H9 (cell line): ENCODE measurements at regions not wholly inside any gene's neighbourhood (a gene's known extent, or its start where the extent isn't known, plus 50 kb on each side); places are given as distances from the start of the nearest gene placed in this dataset.

Experiments used
- DNase-seq: peaks from one replicate; pipeline ENCODE4 v3.0.0-alpha.2; 2017
- H2AFZ ChIP-seq: one replicate; pipeline ENCODE4 v1.6.1; 2013; ENCODE audit warnings: mild to moderate bottlenecking, low read length, control low read depth, moderate library complexity
- H2AK5ac ChIP-seq: 2 replicates; pipeline ENCODE4 v1.6.1; 2013; ENCODE audit warnings: low read length, control low read depth, mixed read lengths; ENCODE audit not compliant: insufficient read length
- H2BK120ac ChIP-seq: one replicate; pipeline ENCODE4 v1.6.1; 2013; ENCODE audit warnings: low read depth, mild to moderate bottlenecking, low read length, control low read depth, inconsistent platforms; ENCODE audit not compliant: poor library complexity, severe bottlenecking
- H2BK12ac ChIP-seq: 2 replicates; pipeline ENCODE4 v1.6.1; 2013; ENCODE audit warnings: low read length, control low read depth, mixed read lengths, low read depth; ENCODE audit not compliant: insufficient read length
- H2BK15ac ChIP-seq: 2 replicates; pipeline ENCODE4 v1.6.1; 2013; ENCODE audit warnings: low read depth, low read length, control low read depth
- H2BK20ac ChIP-seq: one replicate; pipeline ENCODE4 v1.6.1; 2013; ENCODE audit warnings: low read depth, mild to moderate bottlenecking, low read length, control low read depth, inconsistent platforms; ENCODE audit not compliant: poor library complexity, severe bottlenecking
- H2BK5ac ChIP-seq: 2 replicates; pipeline ENCODE4 v1.6.1; 2013; ENCODE audit warnings: low read length, control low read depth, mixed read lengths; ENCODE audit not compliant: insufficient read length
- H3K14ac ChIP-seq: 2 replicates; pipeline ENCODE4 v1.6.1; 2013; ENCODE audit warnings: low read length, control low read depth; ENCODE audit not compliant: insufficient read depth
- H3K18ac ChIP-seq: 2 replicates; pipeline ENCODE4 v1.6.1; 2013; ENCODE audit warnings: low read depth, mild to moderate bottlenecking, mixed read lengths, low read length, control low read depth; ENCODE audit not compliant: insufficient read length
- H3K23ac ChIP-seq: 2 replicates; pipeline ENCODE4 v1.6.1; 2013; ENCODE audit warnings: low read length, control low read depth, mixed read lengths, low read depth; ENCODE audit not compliant: insufficient read length
- H3K23me2 ChIP-seq: 2 replicates; pipeline ENCODE4 v1.6.1; 2013; ENCODE audit warnings: low read depth, mild to moderate bottlenecking, mixed read lengths, low read length, control low read depth; ENCODE audit not compliant: insufficient read length, poor library complexity, severe bottlenecking
- H3K27ac ChIP-seq: 2 replicates; pipeline ENCODE4 v1.5.1; 2013; ENCODE audit warnings: low read length, control low read depth, mixed read lengths, low read depth; ENCODE audit not compliant: insufficient read length
- H3K27me3 ChIP-seq: 2 replicates; pipeline ENCODE4 v1.6.1; 2013; ENCODE audit warnings: low read length, control low read depth, inconsistent platforms; ENCODE audit not compliant: insufficient read depth
- H3K4ac ChIP-seq: 2 replicates; pipeline ENCODE4 v1.6.1; 2013; ENCODE audit warnings: low read depth, mild to moderate bottlenecking, control low read depth, inconsistent platforms, low read length, moderate library complexity
- H3K4me1 ChIP-seq: 2 replicates; pipeline ENCODE4 v1.6.1; 2013; ENCODE audit warnings: low read length, control low read depth, inconsistent platforms; ENCODE audit not compliant: insufficient read depth
- H3K4me2 ChIP-seq: 2 replicates; pipeline ENCODE4 v1.6.1; 2013; ENCODE audit warnings: low read length, control low read depth, mixed read lengths; ENCODE audit not compliant: insufficient read length, insufficient read depth
- H3K56ac ChIP-seq: 2 replicates; pipeline ENCODE4 v1.6.1; 2013; ENCODE audit warnings: low read depth, mild to moderate bottlenecking, mixed read lengths, low read length, control low read depth; ENCODE audit not compliant: insufficient read length
- H3K79me1 ChIP-seq: 2 replicates; pipeline ENCODE4 v1.6.1; 2013; ENCODE audit warnings: low read depth, mild to moderate bottlenecking, moderate library complexity, low read length, control low read depth, inconsistent platforms; ENCODE audit not compliant: insufficient read depth, poor library complexity, severe bottlenecking
- H3K79me2 ChIP-seq: 2 replicates; pipeline ENCODE4 v1.6.1; 2013; ENCODE audit warnings: low read length, control low read depth, inconsistent platforms; ENCODE audit not compliant: insufficient read depth
- H3K9ac ChIP-seq: 2 replicates; pipeline ENCODE4 v1.6.1; 2013; ENCODE audit warnings: low read length, control low read depth, mixed read lengths; ENCODE audit not compliant: insufficient read length; ENCODE audit errors: extremely low read depth
- H3K9me3 ChIP-seq: one replicate; pipeline ENCODE4 v1.6.1; 2013; ENCODE audit warnings: low read depth, low read length, inconsistent platforms; ENCODE audit not compliant: control insufficient read depth
- H3T11ph ChIP-seq: one replicate; pipeline ENCODE4 v1.6.1; 2013; ENCODE audit warnings: mild to moderate bottlenecking, low read length, control low read depth, inconsistent platforms
- H4K20me1 ChIP-seq: one replicate; pipeline ENCODE4 v1.6.1; 2013; ENCODE audit not compliant: control insufficient read depth, insufficient read length, insufficient read depth
- H4K5ac ChIP-seq: 2 replicates; pipeline ENCODE4 v1.6.1; 2013; ENCODE audit warnings: low read depth, mild to moderate bottlenecking, mixed read lengths, low read length, control low read depth; ENCODE audit not compliant: insufficient read length
- H4K8ac ChIP-seq: replicated peaks from 2 replicates; pipeline ENCODE4 v1.6.1; 2013; ENCODE audit warnings: low read length, control low read depth, mixed read lengths, low read depth; ENCODE audit not compliant: insufficient read length
- H4K91ac ChIP-seq: 2 replicates; pipeline ENCODE4 v1.6.1; 2013; ENCODE audit warnings: low read depth, mild to moderate bottlenecking, moderate library complexity, mixed read lengths, low read length, control low read depth; ENCODE audit not compliant: insufficient read length
- H3K27ac Mint-ChIP-seq, 3 experiments: 2 replicates in 2 of 3; 3 replicates in 1 of 3; pipeline ENCODE4 v1.8.0; 2020 to 2021; ENCODE audit warnings: mixed read lengths in 3 of 3, mild to moderate bottlenecking in 1 of 3, moderate library complexity in 1 of 3
- H3K27me3 Mint-ChIP-seq: 2 replicates; pipeline ENCODE4 v1.8.0; 2021; ENCODE audit warnings: low read depth, mild to moderate bottlenecking, moderate library complexity, mixed read lengths
- H3K36me3 Mint-ChIP-seq, 3 experiments: 2 replicates in 2 of 3; 3 replicates in 1 of 3; pipeline ENCODE4 v1.8.0; 2020 to 2021; ENCODE audit warnings: low read depth in 3 of 3, mixed read lengths in 3 of 3; ENCODE audit not compliant: insufficient read depth in 1 of 3
- H3K4me1 Mint-ChIP-seq, 2 experiments: 2 replicates each; pipeline ENCODE4 v1.8.0; 2020; ENCODE audit warnings: mixed read lengths in 2 of 2
- H3K4me3 Mint-ChIP-seq, 2 experiments: 2 replicates in 1 of 2; 3 replicates in 1 of 2; pipeline ENCODE4 v1.8.0; 2020 to 2021; ENCODE audit warnings: mild to moderate bottlenecking in 2 of 2, mixed read lengths in 2 of 2, moderate library complexity in 1 of 2
- H3K9me3 Mint-ChIP-seq, 2 experiments: 2 replicates in 1 of 2; 3 replicates in 1 of 2; pipeline ENCODE4 v1.8.0; 2020; ENCODE audit warnings: mild to moderate bottlenecking in 2 of 2, mixed read lengths in 2 of 2, moderate library complexity in 1 of 2
- WGBS: extraction: QIAGEN DNeasy Blood & Tissue Kit; methylation state at CpG from one replicate; pipeline ENCODE4 v1.1.7; 2013; ENCODE audit warnings: missing lambda C conversion rate, low lambda C conversion rate, mixed read lengths; ENCODE audit not compliant: insufficient read length; ENCODE audit errors: extremely low coverage; 5-methylcytosine and 5-hydroxymethylcytosine counted together
- TF ChIP-seq, protein P1 (sequence below): fragments of 200-600 bp; sonication (generic); conservative IDR thresholded peaks from 3 replicates; pipeline ENCODE4 v1.8.0; 2021; ENCODE audit warnings: antibody characterized with exemption, mild to moderate bottlenecking

DNA sequence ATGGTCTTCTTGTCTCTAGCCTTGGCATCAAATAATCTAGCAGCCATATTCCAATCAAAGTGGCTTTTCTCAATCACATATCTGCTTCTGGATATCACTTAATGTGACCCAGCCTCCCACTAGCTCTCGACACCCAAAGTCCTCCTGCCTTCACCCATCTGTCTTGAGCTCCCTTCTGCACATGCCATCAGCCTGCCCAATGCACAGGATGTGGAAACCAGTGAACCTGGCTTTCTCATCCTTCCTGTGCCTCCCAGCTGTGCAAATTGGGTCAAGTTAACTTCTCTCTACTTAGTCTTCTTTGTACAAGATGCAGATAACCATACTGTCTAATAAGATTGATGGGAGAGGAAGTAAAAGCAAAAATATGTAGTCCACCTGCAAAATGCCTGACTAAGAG lies 257.9 kb upstream of the PITRM1 start:
- H3K4me1 Mint-ChIP-seq, result no peaks in the 10 kb centered on the region
- H3K79me2 ChIP-seq, result no peaks in the 10 kb centered on the region
- H4K20me1 ChIP-seq, result no peaks in the 10 kb centered on the region
- H2AK5ac ChIP-seq, result no peak overlapping the region
- H3K4me2 ChIP-seq, result no peak overlapping the region
- H4K91ac ChIP-seq, result no peak overlapping the region
- H4K5ac ChIP-seq, result no peak overlapping the region
- no peak overlapping the region for H4K8ac ChIP-seq
- 0 out of 2 replicates have a peak, but pooled peaks cover 2% of the 10 kb centered on the region for H3K27me3 Mint-ChIP-seq
- H3K4ac ChIP-seq, result no peak overlapping the region
- H2BK120ac ChIP-seq, result no peak overlapping the region
- no peaks in the 10 kb centered on the region for H3K23me2 ChIP-seq
- no peak overlapping the region for H3K14ac ChIP-seq
- H2AFZ ChIP-seq, result no peak overlapping the region
- H2BK5ac ChIP-seq, result no peak overlapping the region
- no peak overlapping the region for H2BK12ac ChIP-seq
- H3K4me3 Mint-ChIP-seq, result no peak overlapping the region
- H3K27me3 ChIP-seq, result no peaks in the 10 kb centered on the region
- H2BK20ac ChIP-seq, result no peak overlapping the region
- H3K9me3 ChIP-seq, result no peaks in the 10 kb centered on the region
- H2BK15ac ChIP-seq, result no peak overlapping the region
- WGBS, result no CpG with 5 or more reads among the region's 1 CpG
- no peak overlapping the region for H3K18ac ChIP-seq
- H3K27ac Mint-ChIP-seq, result no peak overlapping the region
- TF ChIP-seq, protein P1, sequence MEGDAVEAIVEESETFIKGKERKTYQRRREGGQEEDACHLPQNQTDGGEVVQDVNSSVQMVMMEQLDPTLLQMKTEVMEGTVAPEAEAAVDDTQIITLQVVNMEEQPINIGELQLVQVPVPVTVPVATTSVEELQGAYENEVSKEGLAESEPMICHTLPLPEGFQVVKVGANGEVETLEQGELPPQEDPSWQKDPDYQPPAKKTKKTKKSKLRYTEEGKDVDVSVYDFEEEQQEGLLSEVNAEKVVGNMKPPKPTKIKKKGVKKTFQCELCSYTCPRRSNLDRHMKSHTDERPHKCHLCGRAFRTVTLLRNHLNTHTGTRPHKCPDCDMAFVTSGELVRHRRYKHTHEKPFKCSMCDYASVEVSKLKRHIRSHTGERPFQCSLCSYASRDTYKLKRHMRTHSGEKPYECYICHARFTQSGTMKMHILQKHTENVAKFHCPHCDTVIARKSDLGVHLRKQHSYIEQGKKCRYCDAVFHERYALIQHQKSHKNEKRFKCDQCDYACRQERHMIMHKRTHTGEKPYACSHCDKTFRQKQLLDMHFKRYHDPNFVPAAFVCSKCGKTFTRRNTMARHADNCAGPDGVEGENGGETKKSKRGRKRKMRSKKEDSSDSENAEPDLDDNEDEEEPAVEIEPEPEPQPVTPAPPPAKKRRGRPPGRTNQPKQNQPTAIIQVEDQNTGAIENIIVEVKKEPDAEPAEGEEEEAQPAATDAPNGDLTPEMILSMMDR, result no peak
- H3K9ac ChIP-seq, result no peak overlapping the region
- H3K9me3 Mint-ChIP-seq, result peaks cover 4 to 7% of the 10 kb centered on the region in 2 experiments; a peak in 3 of 5 replicates
- H3K79me1 ChIP-seq, result no peaks in the 10 kb centered on the region
- H3K36me3 Mint-ChIP-seq, result peaks cover 0 to 5% (median 5%) of the 10 kb centered on the region in 3 experiments; a peak in 4 of 7 replicates
- no peak overlapping the region for H3K27ac ChIP-seq
- no peak overlapping the region for H3K56ac ChIP-seq
- no peak overlapping the region for H3K23ac ChIP-seq
- no peaks in the 10 kb centered on the region for H3K4me1 ChIP-seq
- no peak overlapping the region for H3T11ph ChIP-seq
- DNase-seq, result no peak
